Fibroblast of skin of left biceps (primary cell): ENCODE measurements at regions not wholly inside any gene's neighbourhood (a gene's known extent, or its start where the extent isn't known, plus 50 kb on each side); places are given as distances from the start of the nearest gene placed in this dataset.

Experiments used
- DNase-seq, 2 experiments: peaks; one replicate each; pipeline ENCODE4 v3.0.0-alpha.2; 2013; ENCODE audit warnings: low read depth in 2 of 2

GRCh38 chr18:37671530-37671929 is 105.9 kb upstream of the CELF4 start:
- no peak for DNase-seq

- DNase-seq = no peak
Measured at GRCh38 chr18:37671119-37671518, 105.5 kb upstream of the CELF4 start.

GRCh38 chr18:37669991-37670534 is 104.5 kb upstream of the CELF4 start:
- no peak for DNase-seq

GRCh38 chr18:37668971-37669747 is 103.6 kb upstream of the CELF4 start:
- no peak for DNase-seq

- DNase-seq = no peak
Measured at GRCh38 chr18:37667836-37668235, 102.2 kb upstream of the CELF4 start.

- DNase-seq = no peak
Measured at GRCh38 chr18:37666991-37667390, 101.4 kb upstream of the CELF4 start.

- DNase-seq = no peak
Measured at GRCh38 chr18:37666451-37666850, 100.9 kb upstream of the CELF4 start.

GRCh38 chr18:37665346-37665745 is 99.7 kb upstream of the CELF4 start:
- DNase-seq = no peak

GRCh38 chr18:37663446-37663845 is 97.8 kb upstream of the CELF4 start:
- no peak for DNase-seq

GRCh38 chr18:37662546-37663339 is 97.1 kb upstream of the CELF4 start:
- DNase-seq = no peak

GRCh38 chr18:37662099-37662498 is 96.5 kb upstream of the CELF4 start:
- no peak for DNase-seq

- DNase-seq = no peak
Measured at GRCh38 chr18:37661478-37661877, 95.9 kb upstream of the CELF4 start.

- no peak for DNase-seq
Measured at GRCh38 chr18:37661061-37661460, 95.5 kb upstream of the CELF4 start.

- no peak for DNase-seq
Measured at GRCh38 chr18:37660658-37661057, 95.1 kb upstream of the CELF4 start.

- DNase-seq = no peak
Measured at GRCh38 chr18:37659906-37660305, 94.3 kb upstream of the CELF4 start.

- DNase-seq = no peak
Measured at GRCh38 chr18:37658894-37659293, 93.3 kb upstream of the CELF4 start.

GRCh38 chr18:37657493-37657892 is 91.9 kb upstream of the CELF4 start:
- no peak for DNase-seq

- no peak for DNase-seq
Measured at GRCh38 chr18:37654731-37655369, 89.3 kb upstream of the CELF4 start.

GRCh38 chr18:37654034-37654433 is 88.4 kb upstream of the CELF4 start:
- no peak for DNase-seq

- no peak for DNase-seq
Measured at GRCh38 chr18:37653618-37654017, 88.0 kb upstream of the CELF4 start.

- DNase-seq = no peak
Measured at GRCh38 chr18:37649930-37650329, 84.3 kb upstream of the CELF4 start.

GRCh38 chr18:37649416-37649815 is 83.8 kb upstream of the CELF4 start:
- no peak for DNase-seq
